ENCODE measurements at regions not wholly inside any gene's neighbourhood (a gene's known extent, or its start where the extent isn't known, plus 50 kb on each side); places are given as distances from the start of the nearest gene placed in this dataset.

GRCh38 chr11:10622108-10622507 lies 53.6 kb upstream of the LYVE1 start:
- no peaks in the 10 kb centered on the region for H4K20me1 ChIP-seq (ENCODE audit: insufficient read depth, low read length)
- no peaks in the 10 kb centered on the region for H3K36me3 ChIP-seq (replicated peaks; ENCODE audit: insufficient read depth, low read length)
- H3K4me3 ChIP-seq (ENCODE audit: low read length), result no peak overlapping the region
- H3K79me2 ChIP-seq (ENCODE audit: low read length), result no peaks in the 10 kb centered on the region
- no peaks in the 10 kb centered on the region for H3K9me3 ChIP-seq (replicated peaks; ENCODE audit: insufficient read depth, low read length)
- TF ChIP-seq CTCF (IDR thresholded peaks at IDR 0.05; ENCODE audit: low read length), result no peak
- TF ChIP-seq EZH2phosphoT487 (IDR thresholded peaks at IDR 0.05; ENCODE audit: low read length), result no peak
- no peak for TF ChIP-seq EZH2 (optimal IDR thresholded peaks at IDR 0.05; ENCODE audit: low read depth, low read length)
- H3K9ac ChIP-seq (ENCODE audit: low read length), result no peak overlapping the region
- no peaks in the 10 kb centered on the region for H3K9me2 ChIP-seq (replicated peaks; ENCODE audit: insufficient read depth, low read length)
- no peak overlapping the region for H3K4me2 ChIP-seq (ENCODE audit: low read depth, low read length)
- 0 out of 2 replicates have a peak, but pooled peaks cover 10% of the 10 kb centered on the region for H3K4me1 ChIP-seq (ENCODE audit: low read length)
- no peak for DNase-seq
- no peaks in the 10 kb centered on the region for H3F3A ChIP-seq (ENCODE audit: insufficient read depth, low read length)
- no peak overlapping the region for H3K27ac ChIP-seq (ENCODE audit: low read length)
- no peak overlapping the region for H2AFZ ChIP-seq (ENCODE audit: low read length)
- H3K27me3 ChIP-seq (replicated peaks; ENCODE audit: insufficient read depth, low read length), result no peaks in the 10 kb centered on the region

- no peaks in the 10 kb centered on the region for H3K9me3 ChIP-seq (replicated peaks; ENCODE audit: insufficient read depth, low read length)
- H4K20me1 ChIP-seq (ENCODE audit: insufficient read depth, low read length), result no peaks in the 10 kb centered on the region
- H3K9me2 ChIP-seq (replicated peaks; ENCODE audit: insufficient read depth, low read length), result no peaks in the 10 kb centered on the region
- no peak overlapping the region for H3K27ac ChIP-seq (ENCODE audit: low read length)
- H3K4me3 ChIP-seq (ENCODE audit: low read length), result no peak overlapping the region
- TF ChIP-seq EZH2phosphoT487 (IDR thresholded peaks at IDR 0.05; ENCODE audit: low read length), result no peak
- TF ChIP-seq CTCF (IDR thresholded peaks at IDR 0.05; ENCODE audit: low read length), result no peak
- no peak for TF ChIP-seq EZH2 (optimal IDR thresholded peaks at IDR 0.05; ENCODE audit: low read depth, low read length)
- no peaks in the 10 kb centered on the region for H3K27me3 ChIP-seq (replicated peaks; ENCODE audit: insufficient read depth, low read length)
- no peak overlapping the region for H2AFZ ChIP-seq (ENCODE audit: low read length)
- H3K9ac ChIP-seq (ENCODE audit: low read length), result no peak overlapping the region
- no peak for DNase-seq
- 0 out of 2 replicates have a peak, but pooled peaks cover 9% of the 10 kb centered on the region for H3K4me1 ChIP-seq (ENCODE audit: low read length)
- no peaks in the 10 kb centered on the region for H3F3A ChIP-seq (ENCODE audit: insufficient read depth, low read length)
- no peaks in the 10 kb centered on the region for H3K36me3 ChIP-seq (replicated peaks; ENCODE audit: insufficient read depth, low read length)
- no peak overlapping the region for H3K4me2 ChIP-seq (ENCODE audit: low read depth, low read length)
- no peaks in the 10 kb centered on the region for H3K79me2 ChIP-seq (ENCODE audit: low read length)
These were observed 50.7 kb upstream of the LYVE1 start for GRCh38 chr11:10619131-10619680.

GRCh38 chr11:10618490-10618889 lies 50.0 kb upstream of the LYVE1 start:
- TF ChIP-seq EZH2 (optimal IDR thresholded peaks at IDR 0.05; ENCODE audit: low read depth, low read length) (no peak), CTCF (IDR thresholded peaks at IDR 0.05; ENCODE audit: low read length) (no peak), EZH2phosphoT487 (IDR thresholded peaks at IDR 0.05; ENCODE audit: low read length) (no peak)
- H4K20me1 ChIP-seq (ENCODE audit: insufficient read depth, low read length), result no peaks in the 10 kb centered on the region
- H3K36me3 ChIP-seq (replicated peaks; ENCODE audit: insufficient read depth, low read length), result no peaks in the 10 kb centered on the region
- no peaks in the 10 kb centered on the region for H3K9me3 ChIP-seq (replicated peaks; ENCODE audit: insufficient read depth, low read length)
- no peak overlapping the region for H2AFZ ChIP-seq (ENCODE audit: low read length)
- no peak overlapping the region for H3K4me3 ChIP-seq (ENCODE audit: low read length)
- H3F3A ChIP-seq (ENCODE audit: insufficient read depth, low read length), result no peaks in the 10 kb centered on the region
- no peaks in the 10 kb centered on the region for H3K9me2 ChIP-seq (replicated peaks; ENCODE audit: insufficient read depth, low read length)
- H3K4me2 ChIP-seq (ENCODE audit: low read depth, low read length), result no peak overlapping the region
- no peak overlapping the region for H3K9ac ChIP-seq (ENCODE audit: low read length)
- no peak overlapping the region for H3K27ac ChIP-seq (ENCODE audit: low read length)
- H3K4me1 ChIP-seq (ENCODE audit: low read length), result 0 out of 2 replicates have a peak, but pooled peaks cover 2% of the 10 kb centered on the region
- H3K27me3 ChIP-seq (replicated peaks; ENCODE audit: insufficient read depth, low read length), result no peaks in the 10 kb centered on the region
- H3K79me2 ChIP-seq (ENCODE audit: low read length), result no peaks in the 10 kb centered on the region
- DNase-seq, result no peak

Measured in MM.1S (cell line).